Stimulated activated CD8-positive, alpha-beta memory T cell treated with anti-CD3 and anti-CD28 coated beads, Interleukin-4, amount 100 ng/mL, for 48 hours (primary cell): ENCODE measurements at regions not wholly inside any gene's neighbourhood (a gene's known extent, or its start where the extent isn't known, plus 50 kb on each side); places are given as distances from the start of the nearest gene placed in this dataset.
"Not testable (repeated sequence)": the region's sequence is repeated elsewhere in the genome, so short reads cannot be mapped to it uniquely, and the experiment has no call there.

Source experiments
- DNase-seq: peaks from one replicate; pipeline ENCODE4 v3.0.0-alpha.2; 2020

GRCh38 chr13:87878706-87879105 lies 207.5 kb downstream of the SLITRK5 start:
- DNase-seq: no peak

GRCh38 chr13:87884884-87885283 lies 213.7 kb downstream of the SLITRK5 start:
- DNase-seq: no peak

GRCh38 chr13:87887459-87888123 lies 216.4 kb downstream of the SLITRK5 start:
- no peak for DNase-seq

- no peak for DNase-seq
These were observed 218.1 kb downstream of the SLITRK5 start for GRCh38 chr13:87889254-87889653.

GRCh38 chr13:87893186-87893585 lies 222.0 kb downstream of the SLITRK5 start:
- no peak for DNase-seq

GRCh38 chr13:87894059-87894458 lies 222.9 kb downstream of the SLITRK5 start:
- DNase-seq: no peak

GRCh38 chr13:87903553-87903952 lies 232.4 kb downstream of the SLITRK5 start:
- DNase-seq: no peak

- DNase-seq: no peak
These were observed 235.2 kb downstream of the SLITRK5 start for GRCh38 chr13:87906411-87906810.

GRCh38 chr13:87907202-87907601 lies 236.0 kb downstream of the SLITRK5 start:
- no peak for DNase-seq

- no peak for DNase-seq
These were observed 248.8 kb downstream of the SLITRK5 start for GRCh38 chr13:87919956-87920355.

GRCh38 chr13:87923753-87924152 lies 252.6 kb downstream of the SLITRK5 start:
- no peak for DNase-seq

- DNase-seq: no peak
These were observed 253.8 kb downstream of the SLITRK5 start for GRCh38 chr13:87925006-87925405.

GRCh38 chr13:87940776-87941175 lies 269.6 kb downstream of the SLITRK5 start:
- DNase-seq: no peak

- DNase-seq: no peak
These were observed 270.1 kb downstream of the SLITRK5 start for GRCh38 chr13:87941226-87941625.

- DNase-seq: no peak
These were observed 271.0 kb downstream of the SLITRK5 start for GRCh38 chr13:87942205-87942604.

- DNase-seq: no peak
These were observed 272.9 kb downstream of the SLITRK5 start for GRCh38 chr13:87944038-87944437.

GRCh38 chr13:87952377-87952776 lies 281.2 kb downstream of the SLITRK5 start:
- no peak for DNase-seq

- no peak for DNase-seq
These were observed 282.2 kb downstream of the SLITRK5 start for GRCh38 chr13:87953381-87953780.

- no peak for DNase-seq
These were observed 282.9 kb downstream of the SLITRK5 start for GRCh38 chr13:87954091-87954490.

GRCh38 chr13:87961546-87961945 lies 290.4 kb downstream of the SLITRK5 start:
- DNase-seq: no peak

- no peak for DNase-seq
These were observed 301.4 kb downstream of the SLITRK5 start for GRCh38 chr13:87972568-87972967.

GRCh38 chr13:87975035-87975434 lies 303.9 kb downstream of the SLITRK5 start:
- DNase-seq: no peak

GRCh38 chr13:87976650-87977049 lies 305.5 kb downstream of the SLITRK5 start:
- DNase-seq: not testable (repeated sequence)

GRCh38 chr13:87981416-87981815 lies 310.2 kb downstream of the SLITRK5 start:
- no peak for DNase-seq

GRCh38 chr13:87982400-87982799 lies 311.2 kb downstream of the SLITRK5 start:
- no peak for DNase-seq
